Fibroblast of skin of left quadriceps (primary cell): ENCODE measurements at regions not wholly inside any gene's neighbourhood (a gene's known extent, or its start where the extent isn't known, plus 50 kb on each side); places are given as distances from the start of the nearest gene placed in this dataset.

Experiments
- DNase-seq, 2 experiments: peaks; one replicate each; pipeline ENCODE4 v3.0.0-alpha.2; 2013; ENCODE audit warnings: low read depth in 2 of 2

- no peak for DNase-seq
Measured at GRCh38 chr21:14722841-14723483, 176.8 kb upstream of the SAMSN1 start.

- DNase-seq, result no peak
Measured at GRCh38 chr21:14720237-14720636, 174.1 kb upstream of the SAMSN1 start.

- no peak for DNase-seq
Measured at GRCh38 chr21:14718951-14719350, 172.8 kb upstream of the SAMSN1 start.

- no peak for DNase-seq
Measured at GRCh38 chr21:14716761-14717396, 170.8 kb upstream of the SAMSN1 start.

GRCh38 chr21:14713109-14713508, 167.0 kb upstream of the SAMSN1 start:
- DNase-seq, result no peak

- no peak for DNase-seq
Measured at GRCh38 chr21:14712121-14712715, 166.1 kb upstream of the SAMSN1 start.

- no peak for DNase-seq
Measured at GRCh38 chr21:14711287-14711686, 165.2 kb upstream of the SAMSN1 start.

- DNase-seq, result no peak
Measured at GRCh38 chr21:14707511-14708020, 161.5 kb upstream of the SAMSN1 start.

- DNase-seq, result no peak
Measured at GRCh38 chr21:14706712-14707510, 160.8 kb upstream of the SAMSN1 start.

- no peak for DNase-seq
Measured at GRCh38 chr21:14699433-14700407, 153.6 kb upstream of the SAMSN1 start.

- no peak for DNase-seq
Measured at GRCh38 chr21:14697769-14698168, 151.7 kb upstream of the SAMSN1 start.

- DNase-seq, result no peak
Measured at GRCh38 chr21:14694817-14695216, 148.7 kb upstream of the SAMSN1 start.

- DNase-seq, result no peak
Measured at GRCh38 chr21:14693997-14694396, 147.9 kb upstream of the SAMSN1 start.

GRCh38 chr21:14691914-14692313, 145.8 kb upstream of the SAMSN1 start:
- DNase-seq, result no peak

GRCh38 chr21:14690886-14691285, 144.8 kb upstream of the SAMSN1 start:
- DNase-seq, result no peak

- DNase-seq, result no peak
Measured at GRCh38 chr21:14688936-14689335, 142.8 kb upstream of the SAMSN1 start.

GRCh38 chr21:14688412-14688811, 142.3 kb upstream of the SAMSN1 start:
- DNase-seq, result no peak

- no peak for DNase-seq
Measured at GRCh38 chr21:14687268-14687625, 141.1 kb upstream of the SAMSN1 start.

GRCh38 chr21:14686466-14687267, 140.6 kb upstream of the SAMSN1 start:
- DNase-seq, result no peak

- DNase-seq, result no peak
Measured at GRCh38 chr21:14685568-14685967, 139.5 kb upstream of the SAMSN1 start.
